NCI-H2029 (cell line): ENCODE measurements at regions not wholly inside any gene's neighbourhood (a gene's known extent, or its start where the extent isn't known, plus 50 kb on each side); places are given as distances from the start of the nearest gene placed in this dataset.

Experiments used
- DNase-seq: peaks from one replicate; lab custom pipeline; 2025; lab: John Stamatoyannopoulos, UW

DNA sequence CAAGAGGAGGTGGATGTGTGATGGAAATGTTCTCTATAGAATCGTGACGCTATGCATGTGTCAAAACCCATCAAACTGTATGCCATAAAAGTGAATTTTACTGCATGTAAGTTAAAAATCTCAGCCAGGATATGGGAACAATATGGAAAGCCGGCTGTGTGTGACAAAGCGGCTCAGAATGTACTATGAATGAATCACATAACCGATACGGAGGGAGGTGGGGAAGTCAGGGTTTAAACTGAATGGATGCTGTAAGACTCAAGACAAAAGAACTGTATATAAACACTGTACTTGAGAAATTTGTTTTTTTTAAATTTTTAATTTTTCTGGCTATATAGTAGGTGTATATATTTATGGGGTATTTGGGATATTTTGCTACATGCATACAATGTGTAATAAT lies 111.6 kb upstream of the PDE4B start:
- DNase-seq: no peak

DNA sequence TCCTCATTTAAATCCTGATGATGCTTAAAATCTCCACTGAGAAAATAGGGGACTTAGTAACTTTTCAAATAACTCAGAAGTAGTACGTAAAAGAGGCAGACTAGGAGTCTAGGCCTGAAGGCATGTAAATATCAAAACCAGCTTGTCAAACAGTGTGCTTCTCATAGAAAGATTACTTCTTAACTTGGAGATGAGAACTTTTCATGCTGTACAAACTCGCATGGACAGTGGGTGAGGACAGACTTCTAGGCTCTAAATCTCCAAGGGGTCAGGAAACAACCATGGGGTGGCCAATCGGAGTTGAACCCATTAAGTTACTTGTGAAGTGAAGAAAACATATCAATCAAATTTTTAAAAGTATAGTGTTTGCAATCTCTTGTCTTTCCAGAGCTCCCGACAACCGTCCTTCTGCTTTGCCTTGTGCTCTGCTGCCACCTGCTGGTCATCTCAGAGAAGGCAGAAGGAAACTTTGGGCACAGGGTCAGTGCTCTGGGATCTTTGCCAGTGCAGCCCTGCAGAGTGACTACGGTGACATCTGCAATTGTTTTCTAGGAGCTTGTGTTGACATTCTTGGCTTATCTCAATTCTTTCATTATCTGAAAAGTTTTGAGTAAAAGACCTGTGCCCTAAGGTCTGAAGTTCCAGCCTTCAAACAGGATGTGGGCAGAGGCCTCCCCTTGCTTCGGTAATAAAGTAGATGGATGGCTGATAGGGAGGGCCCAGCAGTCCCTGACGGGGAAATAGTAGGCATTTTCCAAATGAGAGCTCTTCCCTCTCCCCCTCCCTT lies 105.1 kb upstream of the PDE4B start:
- DNase-seq: peak; percentile 69

DNA sequence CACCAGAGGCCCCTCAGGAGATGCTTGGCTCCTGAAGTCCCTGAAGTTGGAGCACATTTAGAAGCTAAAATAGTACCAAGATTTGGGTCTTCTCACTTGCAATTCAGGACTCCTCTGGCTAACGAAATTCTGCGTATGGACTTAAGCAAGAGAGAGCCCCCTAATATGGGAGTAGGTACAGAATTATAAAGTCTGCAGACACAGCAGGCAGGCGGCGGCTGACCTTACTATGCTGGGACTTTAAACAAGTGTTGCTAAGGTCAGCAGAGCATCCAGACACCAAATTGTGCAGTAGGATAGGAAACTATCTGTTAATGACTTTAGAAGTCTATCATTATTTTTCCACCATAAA lies 104.5 kb upstream of the PDE4B start:
- DNase-seq: no peak

DNA sequence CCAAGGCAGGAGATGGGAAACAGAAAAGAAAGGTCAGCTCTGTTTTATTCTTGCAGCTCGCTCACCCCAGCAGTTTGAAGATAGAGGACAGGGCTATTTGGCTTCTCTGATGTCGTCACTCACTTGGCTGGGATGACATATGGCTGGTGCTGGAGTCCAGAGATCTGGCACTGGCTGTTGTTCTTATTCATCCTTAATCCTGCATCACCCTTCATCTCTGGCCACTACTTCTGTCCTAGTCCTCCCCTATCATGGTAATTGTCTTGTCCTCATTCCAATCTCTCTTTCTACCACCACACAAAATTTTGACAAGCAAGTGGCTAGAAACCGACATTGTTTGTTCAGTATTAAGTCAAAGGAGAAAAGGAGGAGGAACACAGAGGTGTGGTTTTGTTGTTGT lies 103.8 kb upstream of the PDE4B start:
- no peak for DNase-seq

DNA sequence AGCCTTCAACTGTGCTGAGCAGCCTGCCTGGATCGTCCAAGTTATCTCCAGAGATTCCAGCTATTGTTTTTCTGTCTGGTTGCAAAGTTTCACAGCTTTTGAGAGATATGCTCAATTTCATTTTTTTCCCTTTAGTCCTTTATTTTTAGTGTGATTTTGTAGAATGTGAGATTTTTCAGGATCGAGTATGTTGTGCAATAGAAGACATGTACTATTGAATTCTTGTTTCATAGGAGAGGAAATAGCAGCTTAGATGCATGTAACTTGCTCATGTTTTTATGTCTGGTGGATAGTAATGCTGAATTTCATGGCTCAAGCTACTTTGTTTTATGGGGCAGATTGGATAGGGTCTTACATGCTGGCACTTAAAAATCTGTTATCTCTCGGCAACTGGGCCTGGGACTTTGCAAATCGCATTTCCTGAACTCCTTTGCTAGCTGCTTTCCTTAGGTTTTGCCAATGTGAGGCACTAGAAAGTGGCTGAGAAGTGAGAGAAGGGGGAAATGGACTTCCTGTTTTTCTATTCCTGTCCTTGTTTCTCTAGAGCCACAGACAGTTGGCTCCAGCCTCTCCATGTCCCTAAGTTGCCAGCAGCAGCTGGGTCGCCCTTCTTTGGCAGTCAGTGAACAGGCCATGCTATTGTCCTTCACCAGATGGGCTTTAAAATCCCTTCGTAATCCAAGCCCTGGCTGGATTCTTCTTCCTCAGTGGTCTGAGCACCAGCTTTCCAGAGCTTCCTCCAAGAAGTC lies 101.4 kb upstream of the PDE4B start:
- DNase-seq: peak; percentile 29

DNA sequence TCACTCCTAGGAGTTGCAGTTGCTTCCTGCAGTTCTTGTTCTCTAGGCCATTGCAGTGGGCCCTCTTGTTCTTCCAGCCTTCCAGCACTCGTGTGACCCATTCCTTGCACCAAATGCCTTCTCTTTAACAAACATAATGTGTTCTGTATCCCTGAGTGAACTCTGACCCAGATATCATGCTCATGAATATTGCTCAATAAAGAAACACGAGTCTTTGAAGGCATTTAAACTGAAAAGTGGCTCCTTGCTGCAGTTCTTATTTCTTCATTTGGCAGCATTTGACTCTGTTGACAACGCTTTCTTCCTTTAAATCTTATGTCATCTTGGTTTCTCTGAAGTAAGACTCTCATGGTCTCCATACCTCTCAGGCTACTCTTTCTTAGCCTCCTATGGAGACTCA lies 100.7 kb upstream of the PDE4B start:
- DNase-seq: no peak

DNA sequence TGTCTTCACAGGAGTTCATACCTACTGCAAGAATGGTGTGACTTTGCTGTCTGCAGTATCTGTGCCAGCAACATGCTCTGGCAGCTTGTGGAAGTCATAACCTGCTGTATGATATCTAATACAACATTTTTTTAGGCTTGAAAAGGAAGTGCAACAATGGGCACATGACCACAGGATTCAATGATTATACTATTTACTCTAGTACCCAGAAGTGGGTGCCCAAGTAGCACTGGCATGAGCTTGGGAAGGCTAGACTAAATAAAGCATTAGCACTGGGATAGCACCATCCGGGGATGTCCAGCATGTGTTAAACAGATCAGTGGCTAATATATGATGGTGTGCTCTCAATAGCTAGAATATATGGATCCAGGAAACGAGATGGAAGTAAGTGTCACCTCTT lies 98.6 kb upstream of the PDE4B start:
- peak; percentile 78 for DNase-seq

DNA sequence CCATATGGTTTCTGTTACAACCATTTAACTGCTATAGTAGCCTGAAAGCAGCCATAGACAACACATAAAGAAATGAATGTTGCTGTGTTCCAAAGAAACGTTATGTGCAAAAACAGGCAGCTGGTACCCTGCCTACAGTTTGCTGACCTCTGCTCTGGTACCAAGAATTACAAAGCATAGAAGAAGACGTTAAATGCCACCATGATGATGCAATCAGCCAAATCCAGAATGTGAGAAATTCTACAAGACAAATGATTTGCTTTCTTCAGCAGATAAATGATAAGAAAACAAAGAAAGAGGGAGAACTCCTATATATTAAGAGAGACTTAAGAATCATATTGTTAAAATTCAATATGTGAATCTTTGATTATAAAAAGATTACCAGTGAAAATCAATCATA lies 97.8 kb upstream of the PDE4B start:
- no peak for DNase-seq

DNA sequence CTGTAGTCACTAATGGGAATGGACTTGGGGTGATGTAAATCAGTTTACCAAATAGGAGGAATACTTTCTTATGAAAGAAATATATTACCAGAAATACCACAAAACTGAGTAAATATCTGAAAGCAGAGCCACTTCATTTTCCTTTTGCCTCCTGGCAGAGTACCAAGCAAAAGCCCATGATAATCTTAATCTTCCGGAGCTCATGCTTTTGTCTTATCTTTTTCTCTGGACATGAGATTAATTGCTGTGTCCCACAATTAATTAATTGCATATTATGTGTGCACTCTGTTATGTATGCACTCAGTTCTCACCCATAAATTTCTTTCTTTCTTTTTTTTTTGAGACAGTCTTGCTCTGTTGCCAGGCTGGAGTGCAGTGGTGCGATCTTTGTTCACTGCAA lies 94.1 kb upstream of the PDE4B start:
- DNase-seq: no peak

DNA sequence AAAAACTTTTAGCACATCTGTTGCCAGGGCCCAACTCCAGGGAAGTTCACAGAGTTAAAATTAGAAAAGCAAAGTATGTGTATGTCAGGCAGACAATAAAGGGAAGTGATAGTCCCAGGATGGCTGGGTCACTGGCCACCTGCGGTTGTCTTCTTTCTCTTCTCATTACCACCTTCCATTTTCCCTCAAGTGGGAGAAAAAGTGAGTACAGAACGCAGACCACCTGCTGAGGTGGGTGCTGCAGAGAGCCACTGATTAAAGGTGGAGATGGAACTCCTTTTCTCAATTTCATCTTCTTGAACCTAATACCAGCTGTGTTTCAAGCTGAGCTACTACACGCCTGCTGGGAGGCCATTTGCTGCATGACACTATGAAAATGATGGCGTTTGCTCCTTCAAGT lies 88.8 kb upstream of the PDE4B start:
- no peak for DNase-seq

DNA sequence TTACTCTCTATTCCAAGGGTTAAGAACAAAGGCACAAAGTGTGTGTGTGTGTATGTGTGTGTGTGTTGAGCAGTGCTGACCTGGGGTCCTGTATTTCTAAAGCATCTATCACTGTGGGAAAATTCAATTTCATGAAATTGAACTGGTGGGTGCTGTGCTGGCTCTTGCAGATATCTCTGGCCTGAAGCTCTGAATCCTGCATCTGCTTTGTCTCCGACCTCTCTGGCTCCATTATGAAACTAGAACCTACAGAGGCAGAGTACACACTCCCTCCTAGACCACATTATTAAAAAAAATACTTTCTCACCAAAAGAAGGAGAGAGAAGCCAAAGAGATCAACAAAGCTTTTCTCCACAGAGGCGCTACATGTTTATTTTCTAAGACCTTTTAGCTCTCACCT lies 88.4 kb upstream of the PDE4B start:
- no peak for DNase-seq

DNA sequence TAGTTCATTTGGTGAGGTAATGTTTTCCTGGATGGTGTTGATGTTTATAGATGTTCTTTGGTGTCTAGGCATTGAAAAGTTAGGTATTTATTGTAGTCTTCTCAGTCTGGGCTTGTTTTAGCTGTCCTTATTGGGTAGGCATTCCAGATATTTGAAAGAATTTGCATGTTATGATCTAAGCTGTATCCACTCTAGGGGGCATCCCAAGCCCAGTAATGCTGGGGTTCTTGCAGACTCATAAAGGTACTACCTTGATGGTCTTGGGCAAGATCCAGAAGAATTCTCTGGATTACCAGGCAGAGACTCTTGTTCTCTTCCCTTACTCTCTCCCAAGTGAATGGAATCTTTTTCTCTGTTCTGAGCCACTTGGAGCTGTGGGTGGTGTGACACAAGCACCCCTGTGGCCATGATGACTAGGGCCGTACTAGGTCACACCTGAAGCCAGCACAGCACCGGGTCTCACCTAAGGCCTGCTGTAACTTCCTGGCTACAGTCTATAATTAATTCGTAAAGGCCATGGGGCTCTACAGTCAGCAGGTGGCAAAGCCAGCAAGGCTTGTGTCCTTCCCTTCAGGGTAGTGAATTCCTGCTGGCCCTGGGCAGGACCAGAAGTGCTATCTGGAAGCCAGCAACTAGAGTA lies 74.8 kb upstream of the PDE4B start:
- no peak for DNase-seq

DNA sequence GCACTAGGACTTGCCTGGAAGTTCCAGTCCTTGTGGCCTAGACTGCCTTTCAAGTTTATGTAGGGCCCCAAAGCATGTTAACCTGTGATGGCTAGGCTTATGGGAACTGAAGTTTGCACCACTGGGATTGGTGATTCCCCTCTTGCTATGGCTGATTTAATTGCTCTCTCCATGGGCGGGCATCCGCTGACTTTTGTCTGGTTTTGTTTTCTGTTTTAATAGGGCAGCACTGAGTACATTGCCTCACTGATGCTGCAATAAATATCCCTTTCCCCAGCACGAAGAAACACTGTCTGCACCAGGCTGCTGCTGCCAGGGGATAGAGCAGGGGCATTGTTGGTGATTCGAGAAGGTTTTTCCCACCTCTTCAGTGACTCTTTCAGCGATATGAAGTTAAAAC lies 73.3 kb upstream of the PDE4B start:
- no peak for DNase-seq

DNA sequence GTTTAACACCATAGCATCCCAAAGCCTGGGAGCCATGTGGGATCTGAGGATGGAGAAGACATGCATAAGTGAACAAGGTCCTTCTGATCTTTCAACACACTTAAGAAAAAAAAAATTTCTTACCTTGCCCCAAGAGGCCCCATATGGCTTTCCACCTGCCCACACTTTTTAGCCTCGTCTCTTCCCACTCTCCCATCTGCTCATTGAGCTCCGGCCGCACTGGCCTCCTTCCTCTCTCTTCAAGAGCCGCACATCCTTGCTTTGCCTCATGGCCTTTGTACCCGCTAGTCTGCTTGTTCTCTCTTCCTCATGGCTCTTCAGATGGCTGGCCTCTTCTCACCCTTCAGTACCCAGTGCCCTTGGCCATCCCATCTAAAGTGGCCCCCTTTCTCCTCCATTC lies 70.2 kb upstream of the PDE4B start:
- no peak for DNase-seq

DNA sequence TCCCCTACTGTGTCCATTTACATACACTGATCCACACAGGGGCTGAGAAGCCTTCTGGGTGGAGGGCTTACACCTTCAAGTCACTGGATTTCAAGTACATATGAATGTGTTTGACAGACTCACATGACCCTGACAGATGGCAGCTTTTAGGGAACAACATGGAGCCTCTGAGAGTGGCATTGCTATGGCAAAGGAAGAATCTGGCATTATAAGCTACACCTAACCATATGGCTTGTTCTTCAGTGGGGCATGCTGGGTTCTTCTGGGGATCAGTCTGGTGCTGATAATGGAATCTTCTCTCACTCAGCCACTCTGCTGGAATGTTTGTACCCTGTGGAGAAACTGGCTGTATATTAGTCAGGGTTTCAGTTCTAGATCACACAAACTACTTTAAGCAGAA lies 68.5 kb upstream of the PDE4B start:
- no peak for DNase-seq

DNA sequence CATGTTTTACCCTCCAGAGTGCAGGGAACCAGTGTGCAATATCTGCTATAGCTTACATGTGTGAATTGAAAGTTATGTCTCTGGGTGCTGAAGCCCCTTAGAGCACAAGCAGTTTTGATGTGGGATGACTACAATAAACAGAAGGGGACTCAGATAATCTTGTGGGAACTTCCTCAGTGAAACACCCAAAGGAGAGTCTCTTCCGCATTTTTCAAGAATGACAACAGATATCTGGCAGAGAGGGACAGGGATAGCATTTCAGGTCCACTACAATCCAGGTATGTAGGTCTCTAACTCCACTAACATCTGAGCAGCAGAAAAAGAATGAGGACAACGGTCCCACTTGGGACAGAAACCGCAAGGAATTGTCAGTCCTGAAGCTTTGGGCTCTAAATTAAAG lies 67.6 kb upstream of the PDE4B start:
- no peak for DNase-seq

DNA sequence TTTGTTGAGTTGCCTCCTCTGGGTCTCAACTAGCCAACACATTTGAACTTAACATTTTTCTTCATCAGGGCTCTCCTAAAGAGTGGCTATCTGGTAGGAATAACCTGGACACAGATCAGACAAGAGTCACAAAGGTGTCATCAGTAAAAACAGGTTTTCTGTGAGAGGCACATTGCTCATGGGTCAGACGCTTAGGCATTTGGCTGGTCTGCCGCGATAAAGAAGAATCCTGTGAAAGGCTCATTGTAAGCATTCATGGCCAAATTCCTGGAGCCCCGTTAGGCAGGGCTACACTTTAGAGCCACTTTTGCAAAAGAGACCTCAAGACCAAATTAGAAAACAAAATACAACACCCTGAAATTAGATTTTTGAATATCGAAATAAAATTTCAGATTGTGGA lies 64.2 kb upstream of the PDE4B start:
- no peak for DNase-seq

DNA sequence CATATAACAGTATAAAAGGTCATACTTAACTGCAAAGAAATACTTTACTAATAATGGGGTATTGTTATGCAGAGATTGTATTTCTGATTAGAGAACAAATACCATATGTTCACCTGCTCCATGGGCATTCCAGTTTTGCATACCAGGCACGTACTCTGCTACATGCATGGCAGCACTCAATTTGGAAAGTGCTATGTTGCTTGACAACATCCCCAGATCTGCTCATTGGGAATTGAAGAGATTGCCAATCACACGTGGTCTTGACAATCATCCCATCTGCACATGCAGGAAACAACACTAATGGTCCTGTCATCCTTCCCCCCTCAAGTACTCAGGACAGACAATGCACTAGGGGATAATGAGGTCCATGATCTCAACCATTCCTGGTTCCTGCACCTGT lies 63.4 kb upstream of the PDE4B start:
- peak; percentile 59 for DNase-seq

DNA sequence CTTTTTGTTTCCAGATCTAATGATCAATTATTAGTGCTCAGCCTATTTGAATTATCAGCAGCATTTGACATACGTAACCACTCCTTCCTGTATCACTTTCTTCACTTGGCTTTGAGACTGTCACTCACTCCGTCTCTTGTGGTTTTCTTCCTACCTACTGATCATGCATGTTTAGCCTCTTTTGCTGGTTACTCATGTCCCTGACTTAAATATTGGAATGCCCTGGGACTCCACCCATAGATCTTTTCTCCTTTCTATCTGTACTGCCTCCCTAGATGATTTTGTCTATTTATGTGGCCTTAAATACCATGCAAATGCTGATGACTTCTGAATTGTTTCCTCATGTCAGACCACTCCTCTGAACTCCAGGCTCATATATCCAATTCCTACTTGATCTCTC lies 57.7 kb upstream of the PDE4B start:
- no peak for DNase-seq

DNA sequence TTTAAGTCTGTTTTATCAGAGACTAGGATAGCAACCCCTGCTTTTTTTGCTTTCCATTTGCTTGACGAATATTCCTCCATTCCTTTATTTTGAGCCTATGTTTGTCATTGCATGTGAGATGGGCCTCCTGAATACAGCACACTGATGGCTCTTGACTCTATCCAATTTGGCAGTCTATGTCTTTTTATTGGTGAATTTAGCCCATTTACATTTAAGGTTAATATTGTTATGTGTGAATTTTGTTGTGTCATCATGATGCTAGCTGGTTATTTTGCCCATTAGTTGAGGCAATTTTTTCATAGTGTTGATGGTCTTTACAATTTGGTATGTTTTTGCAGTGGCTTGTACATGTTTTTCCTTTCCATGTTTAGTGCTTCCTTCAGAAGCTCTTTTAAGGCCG lies 50.7 kb upstream of the PDE4B start:
- DNase-seq: no peak
